ENCODE measurements at regions not wholly inside any gene's neighbourhood (a gene's known extent, or its start where the extent isn't known, plus 50 kb on each side); places are given as distances from the start of the nearest gene placed in this dataset.

- Histone ChIP-seq H2AFZ (ENCODE audit: low read length) (no peak overlapping the region), H3K4me2 (ENCODE audit: insufficient read depth, low read length, poor library complexity, severe bottlenecking) (no peak overlapping the region), H3K27ac (replicated peaks; ENCODE audit: low read length) (no peak overlapping the region), H3K9ac (ENCODE audit: low read depth, low read length, poor library complexity) (no peak overlapping the region), H3K18ac (ENCODE audit: low read length) (no peak overlapping the region), H2BK12ac (ENCODE audit: low read length) (no peak overlapping the region), H3K79me1 (ENCODE audit: low read depth, low read length) (no peaks in the 10 kb centered on the region), H3K4me3 (ENCODE audit: low read length in 2 of 2) (no peak overlapping the region), H3K36me3 (replicated peaks in 1 of 2; ENCODE audit: control insufficient read depth in 2 of 2, insufficient read depth in 2 of 2, low read length in 2 of 2) (no peaks in the 10 kb centered on the region), H3K27me3 (ENCODE audit: control insufficient read depth in 3 of 3, insufficient read depth in 3 of 3, low read depth in 1 of 3, low read length in 3 of 3) (no peaks in the 10 kb centered on the region), H2AK5ac (ENCODE audit: low read depth, low read length) (no peak overlapping the region), H3K9me3 (replicated peaks in 1 of 2; ENCODE audit: control insufficient read depth in 2 of 2, insufficient read depth in 1 of 2, low read depth in 1 of 2, low read length in 2 of 2) (no peaks in the 10 kb centered on the region), H3K14ac (ENCODE audit: low read length) (no peak overlapping the region), H3K4me1 (ENCODE audit: control insufficient read depth in 2 of 2, insufficient read depth in 1 of 2, low read depth in 1 of 2, low read length in 2 of 2) (peaks cover 3 to 4% of the 10 kb centered on the region in 2 donors), H4K8ac (ENCODE audit: low read depth, low read length) (no peak overlapping the region), H2BK120ac (ENCODE audit: low read depth, low read length) (no peak overlapping the region), H4K91ac (ENCODE audit: low read depth, low read length, poor library complexity) (no peak overlapping the region), H2BK15ac (ENCODE audit: low read length) (no peak overlapping the region), H3K23ac (ENCODE audit: low read depth, low read length, poor library complexity) (no peak overlapping the region), H3K4ac (ENCODE audit: low read length) (no peak overlapping the region), H2BK5ac (ENCODE audit: low read length) (no peak overlapping the region)
- no peak for DNase-seq (ENCODE audit: low spot score)
- no CpG with 5 or more reads among the region's 1 CpG for WGBS, 2 donors (ENCODE audit: extremely low coverage in 2 of 2, insufficient read length in 2 of 2, insufficient replicate concordance in 1 of 2)
Measured at GRCh38 chr4:129468624-129469023, 372.7 kb downstream of the C4orf33 start.

GRCh38 chr4:129474698-129475097, 378.7 kb downstream of the C4orf33 start:
- no peak overlapping the region for H2BK120ac ChIP-seq (ENCODE audit: low read depth, low read length)
- no CpG with 5 or more reads among the region's 4 CpGs for WGBS, 2 donors (ENCODE audit: extremely low coverage in 2 of 2, insufficient read length in 2 of 2, insufficient replicate concordance in 1 of 2)
- no peak for DNase-seq (ENCODE audit: low spot score)

GRCh38 chr4:129481107-129481506, 385.2 kb downstream of the C4orf33 start:
- no peak for DNase-seq (ENCODE audit: low spot score)
- WGBS, 2 donors (ENCODE audit: extremely low coverage in 2 of 2, insufficient read length in 2 of 2, insufficient replicate concordance in 1 of 2) = no CpG with 5 or more reads among the region's 2 CpGs
- no peak overlapping the region for H3K27ac ChIP-seq (replicated peaks; ENCODE audit: low read length)
- H3K23ac ChIP-seq (ENCODE audit: low read depth, low read length, poor library complexity) = no peak overlapping the region
- no peak overlapping the region for H2BK5ac ChIP-seq (ENCODE audit: low read length)
- no peaks in the 10 kb centered on the region for H3K9me3 ChIP-seq (replicated peaks in 1 of 2; ENCODE audit: control insufficient read depth in 2 of 2, insufficient read depth in 1 of 2, low read depth in 1 of 2, low read length in 2 of 2)
- no peak overlapping the region for H2AK5ac ChIP-seq (ENCODE audit: low read depth, low read length)
- H3K4me1 ChIP-seq (ENCODE audit: control insufficient read depth in 2 of 2, insufficient read depth in 1 of 2, low read depth in 1 of 2, low read length in 2 of 2) = no peaks in the 10 kb centered on the region
- H3K4ac ChIP-seq (ENCODE audit: low read length) = no peak overlapping the region
- no peaks in the 10 kb centered on the region for H3K27me3 ChIP-seq (ENCODE audit: control insufficient read depth in 3 of 3, insufficient read depth in 3 of 3, low read depth in 1 of 3, low read length in 3 of 3)
- no peak overlapping the region for H2BK12ac ChIP-seq (ENCODE audit: low read length)
- no peak overlapping the region for H3K18ac ChIP-seq (ENCODE audit: low read length)
- H3K4me3 ChIP-seq (ENCODE audit: low read length in 2 of 2) = no peak overlapping the region
- H3K9ac ChIP-seq (ENCODE audit: low read depth, low read length, poor library complexity) = no peak overlapping the region
- no peak overlapping the region for H2AFZ ChIP-seq (ENCODE audit: low read length)
- no peaks in the 10 kb centered on the region for H3K36me3 ChIP-seq (replicated peaks in 1 of 2; ENCODE audit: control insufficient read depth in 2 of 2, insufficient read depth in 2 of 2, low read length in 2 of 2)
- H3K79me1 ChIP-seq (ENCODE audit: low read depth, low read length) = no peaks in the 10 kb centered on the region
- no peak overlapping the region for H2BK120ac ChIP-seq (ENCODE audit: low read depth, low read length)
- no peak overlapping the region for H3K4me2 ChIP-seq (ENCODE audit: insufficient read depth, low read length, poor library complexity, severe bottlenecking)
- no peak overlapping the region for H2BK15ac ChIP-seq (ENCODE audit: low read length)
- H4K8ac ChIP-seq (ENCODE audit: low read depth, low read length) = no peak overlapping the region
- H4K91ac ChIP-seq (ENCODE audit: low read depth, low read length, poor library complexity) = no peak overlapping the region
- no peak overlapping the region for H3K14ac ChIP-seq (ENCODE audit: low read length)

More at GRCh38 chr4:129474698-129475097, 378.7 kb downstream of the C4orf33 start:
- H3K4me1 ChIP-seq (ENCODE audit: control insufficient read depth in 2 of 2, insufficient read depth in 1 of 2, low read depth in 1 of 2, low read length in 2 of 2) = no peaks in the 10 kb centered on the region
- H3K14ac ChIP-seq (ENCODE audit: low read length) = no peak overlapping the region
- H4K8ac ChIP-seq (ENCODE audit: low read depth, low read length) = no peak overlapping the region
- no peak overlapping the region for H2AK5ac ChIP-seq (ENCODE audit: low read depth, low read length)
- no peak overlapping the region for H3K23ac ChIP-seq (ENCODE audit: low read depth, low read length, poor library complexity)
- H2BK12ac ChIP-seq (ENCODE audit: low read length) = no peak overlapping the region
- no peak overlapping the region for H3K27ac ChIP-seq (replicated peaks; ENCODE audit: low read length)
- no peak overlapping the region for H2BK5ac ChIP-seq (ENCODE audit: low read length)
- H3K27me3 ChIP-seq (ENCODE audit: control insufficient read depth in 3 of 3, insufficient read depth in 3 of 3, low read depth in 1 of 3, low read length in 3 of 3) = no peaks in the 10 kb centered on the region
- no peak overlapping the region for H3K4me3 ChIP-seq (ENCODE audit: low read length in 2 of 2)
- H3K36me3 ChIP-seq (replicated peaks in 1 of 2; ENCODE audit: control insufficient read depth in 2 of 2, insufficient read depth in 2 of 2, low read length in 2 of 2) = no peaks in the 10 kb centered on the region
- H3K9me3 ChIP-seq (replicated peaks in 1 of 2; ENCODE audit: control insufficient read depth in 2 of 2, insufficient read depth in 1 of 2, low read depth in 1 of 2, low read length in 2 of 2) = no peaks in the 10 kb centered on the region
- no peak overlapping the region for H4K91ac ChIP-seq (ENCODE audit: low read depth, low read length, poor library complexity)
- no peak overlapping the region for H2AFZ ChIP-seq (ENCODE audit: low read length)
- no peaks in the 10 kb centered on the region for H3K79me1 ChIP-seq (ENCODE audit: low read depth, low read length)
- no peak overlapping the region for H3K4ac ChIP-seq (ENCODE audit: low read length)
- no peak overlapping the region for H3K18ac ChIP-seq (ENCODE audit: low read length)
- H3K9ac ChIP-seq (ENCODE audit: low read depth, low read length, poor library complexity) = no peak overlapping the region
- no peak overlapping the region for H2BK15ac ChIP-seq (ENCODE audit: low read length)
- H3K4me2 ChIP-seq (ENCODE audit: insufficient read depth, low read length, poor library complexity, severe bottlenecking) = no peak overlapping the region

- DNase-seq (ENCODE audit: low spot score) = no peak
- H3K9me3 ChIP-seq (replicated peaks in 1 of 2; ENCODE audit: control insufficient read depth in 2 of 2, insufficient read depth in 1 of 2, low read depth in 1 of 2, low read length in 2 of 2) = no peaks in the 10 kb centered on the region
- H3K18ac ChIP-seq (ENCODE audit: low read length) = no peak overlapping the region
- H4K91ac ChIP-seq (ENCODE audit: low read depth, low read length, poor library complexity) = no peak overlapping the region
- no peak overlapping the region for H2AK5ac ChIP-seq (ENCODE audit: low read depth, low read length)
- no peaks in the 10 kb centered on the region for H3K4me1 ChIP-seq (ENCODE audit: control insufficient read depth in 2 of 2, insufficient read depth in 1 of 2, low read depth in 1 of 2, low read length in 2 of 2)
- no peaks in the 10 kb centered on the region for H3K27me3 ChIP-seq (ENCODE audit: control insufficient read depth in 3 of 3, insufficient read depth in 3 of 3, low read depth in 1 of 3, low read length in 3 of 3)
- H3K79me1 ChIP-seq (ENCODE audit: low read depth, low read length) = no peaks in the 10 kb centered on the region
- no peaks in the 10 kb centered on the region for H3K36me3 ChIP-seq (replicated peaks in 1 of 2; ENCODE audit: control insufficient read depth in 2 of 2, insufficient read depth in 2 of 2, low read length in 2 of 2)
- no peak overlapping the region for H2BK15ac ChIP-seq (ENCODE audit: low read length)
- no peak overlapping the region for H3K27ac ChIP-seq (replicated peaks; ENCODE audit: low read length)
- no peak overlapping the region for H2BK120ac ChIP-seq (ENCODE audit: low read depth, low read length)
- H4K8ac ChIP-seq (ENCODE audit: low read depth, low read length) = no peak overlapping the region
- no CpG with 5 or more reads among the region's 1 CpG for WGBS, 2 donors (ENCODE audit: extremely low coverage in 2 of 2, insufficient read length in 2 of 2, insufficient replicate concordance in 1 of 2)
- no peak overlapping the region for H3K9ac ChIP-seq (ENCODE audit: low read depth, low read length, poor library complexity)
- H3K4ac ChIP-seq (ENCODE audit: low read length) = no peak overlapping the region
- H2AFZ ChIP-seq (ENCODE audit: low read length) = no peak overlapping the region
- H3K4me3 ChIP-seq (ENCODE audit: low read length in 2 of 2) = no peak overlapping the region
- no peak overlapping the region for H2BK12ac ChIP-seq (ENCODE audit: low read length)
- H3K14ac ChIP-seq (ENCODE audit: low read length) = no peak overlapping the region
- no peak overlapping the region for H3K23ac ChIP-seq (ENCODE audit: low read depth, low read length, poor library complexity)
- no peak overlapping the region for H2BK5ac ChIP-seq (ENCODE audit: low read length)
- H3K4me2 ChIP-seq (ENCODE audit: insufficient read depth, low read length, poor library complexity, severe bottlenecking) = no peak overlapping the region
Measured at GRCh38 chr4:129488427-129488826, 392.5 kb downstream of the C4orf33 start.

All from neuronal stem cell (in vitro differentiated cells).